ENCODE measurements at regions not wholly inside any gene's neighbourhood (a gene's known extent, or its start where the extent isn't known, plus 50 kb on each side); places are given as distances from the start of the nearest gene placed in this dataset.

- H3K9ac ChIP-seq (ENCODE audit: low read depth, low read length), result no peak overlapping the region
- no peaks in the 10 kb centered on the region for H3K9me3 ChIP-seq (ENCODE audit: insufficient read depth, low read depth, low read length)
- H3K4me3 ChIP-seq (ENCODE audit: low read length), result no peak overlapping the region
- H3K36me3 ChIP-seq (ENCODE audit: insufficient read depth, low read depth, low read length), result no peaks in the 10 kb centered on the region
- no peak overlapping the region for H3K27ac ChIP-seq (ENCODE audit: low read length)
- H3K4me1 ChIP-seq (ENCODE audit: insufficient read depth, low read length), result no peaks in the 10 kb centered on the region
- H3K27me3 ChIP-seq (ENCODE audit: insufficient read depth, low read length), result no peaks in the 10 kb centered on the region
Observed at GRCh38 chr16:51416926-51417325, 265.9 kb upstream of the SALL1 start.

GRCh38 chr16:51410125-51410524 is 259.1 kb upstream of the SALL1 start:
- Histone ChIP-seq H3K9me3 (ENCODE audit: insufficient read depth, low read depth, low read length) (no peaks in the 10 kb centered on the region), H3K36me3 (ENCODE audit: insufficient read depth, low read depth, low read length) (no peaks in the 10 kb centered on the region), H3K27me3 (ENCODE audit: insufficient read depth, low read length) (no peaks in the 10 kb centered on the region), H3K9ac (ENCODE audit: low read depth, low read length) (no peak overlapping the region), H3K4me1 (ENCODE audit: insufficient read depth, low read length) (peaks cover 13% of the 10 kb centered on the region), H3K4me3 (ENCODE audit: low read length) (no peak overlapping the region), H3K27ac (ENCODE audit: low read length) (no peak overlapping the region)

- H3K4me3 ChIP-seq (ENCODE audit: low read length), result no peak overlapping the region
- no peaks in the 10 kb centered on the region for H3K9me3 ChIP-seq (ENCODE audit: insufficient read depth, low read depth, low read length)
- no peak overlapping the region for H3K27ac ChIP-seq (ENCODE audit: low read length)
- H3K4me1 ChIP-seq (ENCODE audit: insufficient read depth, low read length), result peaks cover 13% of the 10 kb centered on the region
- H3K9ac ChIP-seq (ENCODE audit: low read depth, low read length), result no peak overlapping the region
- H3K36me3 ChIP-seq (ENCODE audit: insufficient read depth, low read depth, low read length), result no peaks in the 10 kb centered on the region
- H3K27me3 ChIP-seq (ENCODE audit: insufficient read depth, low read length), result no peaks in the 10 kb centered on the region
Observed at GRCh38 chr16:51409001-51409675, 258.1 kb upstream of the SALL1 start.

- Histone ChIP-seq H3K36me3 (ENCODE audit: insufficient read depth, low read depth, low read length) (no peaks in the 10 kb centered on the region), H3K27me3 (ENCODE audit: insufficient read depth, low read length) (no peaks in the 10 kb centered on the region), H3K9ac (ENCODE audit: low read depth, low read length) (no peak overlapping the region), H3K4me1 (ENCODE audit: insufficient read depth, low read length) (peaks cover 13% of the 10 kb centered on the region), H3K27ac (ENCODE audit: low read length) (no peak overlapping the region), H3K9me3 (ENCODE audit: insufficient read depth, low read depth, low read length) (no peaks in the 10 kb centered on the region), H3K4me3 (ENCODE audit: low read length) (no peak overlapping the region)
Observed at GRCh38 chr16:51408357-51408756, 257.3 kb upstream of the SALL1 start.

- no peaks in the 10 kb centered on the region for H3K27me3 ChIP-seq (ENCODE audit: insufficient read depth, low read length)
- H3K4me3 ChIP-seq (ENCODE audit: low read length), result no peak overlapping the region
- H3K36me3 ChIP-seq (ENCODE audit: insufficient read depth, low read depth, low read length), result no peaks in the 10 kb centered on the region
- peaks cover 13% of the 10 kb centered on the region for H3K4me1 ChIP-seq (ENCODE audit: insufficient read depth, low read length)
- H3K27ac ChIP-seq (ENCODE audit: low read length), result no peak overlapping the region
- H3K9me3 ChIP-seq (ENCODE audit: insufficient read depth, low read depth, low read length), result no peaks in the 10 kb centered on the region
- H3K9ac ChIP-seq (ENCODE audit: low read depth, low read length), result no peak overlapping the region
Observed at GRCh38 chr16:51407921-51408320, 256.9 kb upstream of the SALL1 start.

GRCh38 chr16:51407199-51407598 is 256.1 kb upstream of the SALL1 start:
- H3K4me3 ChIP-seq (ENCODE audit: low read length), result no peak overlapping the region
- peaks cover 13% of the 10 kb centered on the region for H3K4me1 ChIP-seq (ENCODE audit: insufficient read depth, low read length)
- H3K9ac ChIP-seq (ENCODE audit: low read depth, low read length), result no peak overlapping the region
- H3K27me3 ChIP-seq (ENCODE audit: insufficient read depth, low read length), result no peaks in the 10 kb centered on the region
- H3K27ac ChIP-seq (ENCODE audit: low read length), result no peak overlapping the region
- no peaks in the 10 kb centered on the region for H3K36me3 ChIP-seq (ENCODE audit: insufficient read depth, low read depth, low read length)
- H3K9me3 ChIP-seq (ENCODE audit: insufficient read depth, low read depth, low read length), result no peaks in the 10 kb centered on the region

GRCh38 chr16:51405361-51405760 is 254.3 kb upstream of the SALL1 start:
- no peak overlapping the region for H3K27ac ChIP-seq (ENCODE audit: low read length)
- no peaks in the 10 kb centered on the region for H3K27me3 ChIP-seq (ENCODE audit: insufficient read depth, low read length)
- peaks cover 13% of the 10 kb centered on the region for H3K4me1 ChIP-seq (ENCODE audit: insufficient read depth, low read length)
- no peak overlapping the region for H3K9ac ChIP-seq (ENCODE audit: low read depth, low read length)
- H3K9me3 ChIP-seq (ENCODE audit: insufficient read depth, low read depth, low read length), result peaks cover 7% of the 10 kb centered on the region; the same call in 1 of the 2 replicates
- no peaks in the 10 kb centered on the region for H3K36me3 ChIP-seq (ENCODE audit: insufficient read depth, low read depth, low read length)
- no peak overlapping the region for H3K4me3 ChIP-seq (ENCODE audit: low read length)

GRCh38 chr16:51404386-51404785 is 253.3 kb upstream of the SALL1 start:
- no peak overlapping the region for H3K4me3 ChIP-seq (ENCODE audit: low read length)
- H3K4me1 ChIP-seq (ENCODE audit: insufficient read depth, low read length), result peaks cover 10% of the 10 kb centered on the region
- H3K36me3 ChIP-seq (ENCODE audit: insufficient read depth, low read depth, low read length), result no peaks in the 10 kb centered on the region
- no peaks in the 10 kb centered on the region for H3K27me3 ChIP-seq (ENCODE audit: insufficient read depth, low read length)
- H3K9me3 ChIP-seq (ENCODE audit: insufficient read depth, low read depth, low read length), result peaks cover 7% of the 10 kb centered on the region; the same call in 1 of the 2 replicates
- H3K27ac ChIP-seq (ENCODE audit: low read length), result no peak overlapping the region
- H3K9ac ChIP-seq (ENCODE audit: low read depth, low read length), result no peak overlapping the region

GRCh38 chr16:51402785-51403184 is 251.7 kb upstream of the SALL1 start:
- Histone ChIP-seq H3K27me3 (ENCODE audit: insufficient read depth, low read length) (no peaks in the 10 kb centered on the region), H3K4me1 (ENCODE audit: insufficient read depth, low read length) (no peaks in the 10 kb centered on the region), H3K36me3 (ENCODE audit: insufficient read depth, low read depth, low read length) (no peaks in the 10 kb centered on the region), H3K9ac (ENCODE audit: low read depth, low read length) (no peak overlapping the region), H3K4me3 (ENCODE audit: low read length) (no peak overlapping the region), H3K9me3 (ENCODE audit: insufficient read depth, low read depth, low read length) (peaks cover 7% of the 10 kb centered on the region; the same call in 1 of the 2 replicates), H3K27ac (ENCODE audit: low read length) (no peak overlapping the region)

GRCh38 chr16:51402298-51402697 is 251.2 kb upstream of the SALL1 start:
- Histone ChIP-seq H3K36me3 (ENCODE audit: insufficient read depth, low read depth, low read length) (no peaks in the 10 kb centered on the region), H3K27ac (ENCODE audit: low read length) (no peak overlapping the region), H3K4me1 (ENCODE audit: insufficient read depth, low read length) (no peaks in the 10 kb centered on the region), H3K27me3 (ENCODE audit: insufficient read depth, low read length) (no peaks in the 10 kb centered on the region), H3K9ac (ENCODE audit: low read depth, low read length) (no peak overlapping the region), H3K9me3 (ENCODE audit: insufficient read depth, low read depth, low read length) (peaks cover 7% of the 10 kb centered on the region; the same call in 1 of the 2 replicates), H3K4me3 (ENCODE audit: low read length) (no peak overlapping the region)

- H3K4me1 ChIP-seq (ENCODE audit: insufficient read depth, low read length), result no peaks in the 10 kb centered on the region
- H3K36me3 ChIP-seq (ENCODE audit: insufficient read depth, low read depth, low read length), result no peaks in the 10 kb centered on the region
- H3K4me3 ChIP-seq (ENCODE audit: low read length), result no peak overlapping the region
- peaks cover 7% of the 10 kb centered on the region; the same call in 1 of the 2 replicates for H3K9me3 ChIP-seq (ENCODE audit: insufficient read depth, low read depth, low read length)
- no peaks in the 10 kb centered on the region for H3K27me3 ChIP-seq (ENCODE audit: insufficient read depth, low read length)
- H3K27ac ChIP-seq (ENCODE audit: low read length), result no peak overlapping the region
- no peak overlapping the region for H3K9ac ChIP-seq (ENCODE audit: low read depth, low read length)
Observed at GRCh38 chr16:51401673-51402072, 250.6 kb upstream of the SALL1 start.

GRCh38 chr16:51399908-51400670 is 249.0 kb upstream of the SALL1 start:
- Histone ChIP-seq H3K4me3 (ENCODE audit: low read length) (no peak overlapping the region), H3K4me1 (ENCODE audit: insufficient read depth, low read length) (no peaks in the 10 kb centered on the region), H3K36me3 (ENCODE audit: insufficient read depth, low read depth, low read length) (no peaks in the 10 kb centered on the region), H3K27ac (ENCODE audit: low read length) (no peak overlapping the region), H3K9me3 (ENCODE audit: insufficient read depth, low read depth, low read length) (peaks cover 7% of the 10 kb centered on the region; the same call in 1 of the 2 replicates), H3K9ac (ENCODE audit: low read depth, low read length) (no peak overlapping the region), H3K27me3 (ENCODE audit: insufficient read depth, low read length) (no peaks in the 10 kb centered on the region)
